Peyer's patch (tissue), 4 donors: ENCODE measurements at regions not wholly inside any gene's neighbourhood (a gene's known extent, or its start where the extent isn't known, plus 50 kb on each side); places are given as distances from the start of the nearest gene placed in this dataset.

ENCODE experiments used
- CTCF ChIP-seq, 6 experiments: fragments of 450-650 bp in 4 of 6; fragments of 200-600 bp in 2 of 6; sonication (generic) in 1 of 6; IDR thresholded peaks; one replicate each; pipeline ENCODE4 v1.5.1; 2017 to 2019; ENCODE audit warnings: antibody characterized with exemption in 6 of 6, mild to moderate bottlenecking in 3 of 6, moderate library complexity in 1 of 6
- POLR2A ChIP-seq, 2 donors: fragments of 450-650 bp; IDR thresholded peaks; one replicate each; pipeline ENCODE4 v1.5.1; 2017; ENCODE audit warnings: antibody characterized with exemption in 2 of 2, mild to moderate bottlenecking in 2 of 2, moderate library complexity in 2 of 2

DNA sequence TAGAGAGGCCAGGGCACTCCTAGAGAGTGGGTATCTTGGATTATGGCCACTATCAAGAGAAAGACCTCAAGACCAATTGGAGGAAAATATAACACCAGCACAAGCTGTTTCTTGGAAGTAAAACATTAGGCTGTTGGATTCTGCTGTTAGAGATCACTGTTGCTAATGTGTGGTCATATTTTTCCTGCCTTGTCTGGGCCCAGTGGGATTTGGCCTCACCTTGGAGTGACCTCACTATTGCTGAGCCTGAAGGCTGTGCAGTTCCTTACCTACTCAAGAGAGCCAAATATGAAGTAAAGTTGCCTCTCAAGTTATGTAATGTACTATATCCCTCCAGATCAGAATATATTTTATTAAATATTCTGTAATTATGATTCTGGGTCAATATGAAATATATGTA, 355.4 kb upstream of the CTSO start:
- TF ChIP-seq POLR2A (IDR thresholded peaks at IDR 0.05) (no peak), CTCF (IDR thresholded peaks at IDR 0.05) (no peak)
